Spleen (tissue), 11 donors: ENCODE measurements at regions not wholly inside any gene's neighbourhood (a gene's known extent, or its start where the extent isn't known, plus 50 kb on each side); places are given as distances from the start of the nearest gene placed in this dataset.

Source experiments
- DNase-seq: peaks from one replicate; pipeline ENCODE4 v3.0.0-alpha.2; 2020
- H3K27ac ChIP-seq, 8 donors: fragments of 200-600 bp; sonication (generic) in 7 of 8; 1 replicate in 4 of 8; 2 replicates in 4 of 8; pipeline versions ENCODE4 v1.5.0 to v1.8.0; 2016 to 2021; ENCODE audit warnings: inconsistent platforms in 4 of 8, mild to moderate bottlenecking in 4 of 8, moderate library complexity in 1 of 8
- H3K27me3 ChIP-seq, 7 donors: fragments of 200-600 bp; sonication (generic) in 6 of 7; replicated peaks in 1 of 7; 1 replicate in 4 of 7; 2 replicates in 3 of 7; pipeline versions ENCODE4 v1.5.0 to v1.8.0; 2016 to 2021; ENCODE audit warnings: inconsistent platforms in 3 of 7, mild to moderate bottlenecking in 1 of 7
- H3K36me3 ChIP-seq, 6 donors: fragments of 200-600 bp; sonication (generic) in 5 of 6; 1 replicate in 4 of 6; 2 replicates in 2 of 6; pipeline versions ENCODE4 v1.5.0 to v1.8.0; 2016 to 2021; ENCODE audit warnings: inconsistent platforms in 2 of 6
- H3K4me1 ChIP-seq, 6 donors: fragments of 200-600 bp; sonication (generic) in 5 of 6; 1 replicate in 3 of 6; 2 replicates in 3 of 6; pipeline versions ENCODE4 v1.5.0 to v1.8.0; 2016 to 2021; ENCODE audit warnings: inconsistent platforms in 3 of 6
- H3K4me3 ChIP-seq, 8 donors: fragments of 200-600 bp; sonication (generic) in 7 of 8; 1 replicate in 4 of 8; 2 replicates in 4 of 8; pipeline versions ENCODE4 v1.5.0 to v1.8.0; 2016 to 2021; ENCODE audit warnings: inconsistent platforms in 4 of 8, mild to moderate bottlenecking in 4 of 8, moderate library complexity in 2 of 8
- H3K9me3 ChIP-seq, 8 donors: fragments of 200-600 bp; sonication (generic) in 7 of 8; 1 replicate in 4 of 8; 2 replicates in 4 of 8; pipeline versions ENCODE4 v1.5.0 to v1.8.0; 2016 to 2021; ENCODE audit warnings: inconsistent platforms in 4 of 8
- POLR2A ChIP-seq, 3 donors: fragments of 450-650 bp; IDR thresholded peaks; one replicate each; pipeline ENCODE4 v1.5.1; 2017; ENCODE audit warnings: antibody characterized with exemption in 3 of 3, mild to moderate bottlenecking in 1 of 3
- POLR2AphosphoS5 ChIP-seq, 3 donors: sonication (generic); formaldehyde crosslinking; IDR thresholded peaks; one replicate each; pipeline ENCODE4 v1.5.1; 2017; ENCODE audit warnings: antibody characterized with exemption in 3 of 3
- WGBS, 5 donors: extraction: QIAGEN DNeasy Blood & Tissue Kit in 3 of 5; methylation state at CpG; one replicate each; pipeline versions ENCODE4 v1.1.5 to v1.1.7; 2013 to 2018; 5-methylcytosine and 5-hydroxymethylcytosine counted together
- intact Hi-C: fragments of 100-400 bp; cut with DNase I; formaldehyde crosslinking; loops from one replicate; pipeline ENCODE4 v1.15.0; 2023; ENCODE audit warnings: low total_unique reads
- TF ChIP-seq, protein P1 (sequence below), 11 experiments: fragments of 200-600 bp in 7 of 11; fragments of 450-650 bp in 4 of 11; sonication (generic) in 4 of 11; IDR thresholded peaks in 8 of 11; conservative IDR thresholded peaks in 3 of 11; 1 replicate in 7 of 11; 2 replicates in 4 of 11; pipeline versions ENCODE4 v1.4.0 to v1.8.0; 2016 to 2021; ENCODE audit warnings: antibody characterized with exemption in 11 of 11, inconsistent platforms in 4 of 11, mild to moderate bottlenecking in 1 of 11
- donor health status: healthy with polysubstance abuse.
- donor health status: DM: no; HTN: no; CAD: no; lungs with moderate emphysema.
- donor health status: DM: no; HTN: no; CAD: no.
- donor health status: Bipolar disorder and iron deficiency.
- donor health status: healthy.
- donor health status: DM: no; HTN: no; CAD: no.
- donor health status: DM: yes; HTN: yes; CAD: no.

DNA sequence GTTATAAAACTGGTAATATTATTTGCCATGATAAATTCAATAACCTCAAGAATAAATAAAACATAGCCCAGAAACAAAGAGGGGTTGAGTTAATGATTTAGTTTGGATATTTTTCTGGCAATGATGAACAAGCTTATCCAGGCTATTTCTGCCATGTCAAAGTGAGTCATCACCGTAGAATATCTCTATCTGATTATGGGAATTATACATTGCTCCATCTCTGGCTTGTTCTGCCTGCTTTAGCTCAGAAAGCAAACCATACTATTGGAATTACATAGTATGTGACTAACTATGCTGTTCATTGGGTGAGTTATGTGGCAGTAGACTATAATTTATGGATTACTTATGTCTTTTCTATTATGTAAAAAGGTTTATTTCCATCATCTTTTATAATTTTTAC lies 680.1 kb upstream of the AADAT start:
- 61 to 79% (median 63%) methylated on average over 1 of the region's 1 CpG for WGBS, 5 donors
- no peak overlapping the region for H3K4me3 ChIP-seq
- peaks cover 0 to 3% (median 0%) of the 10 kb centered on the region in 8 donors for H3K9me3 ChIP-seq
- H3K27me3 ChIP-seq = no peaks in the 10 kb centered on the region
- TF ChIP-seq POLR2A (IDR thresholded peaks at IDR 0.05) (no peak), POLR2AphosphoS5 (IDR thresholded peaks at IDR 0.05) (no peak)
- TF ChIP-seq, protein P1, sequence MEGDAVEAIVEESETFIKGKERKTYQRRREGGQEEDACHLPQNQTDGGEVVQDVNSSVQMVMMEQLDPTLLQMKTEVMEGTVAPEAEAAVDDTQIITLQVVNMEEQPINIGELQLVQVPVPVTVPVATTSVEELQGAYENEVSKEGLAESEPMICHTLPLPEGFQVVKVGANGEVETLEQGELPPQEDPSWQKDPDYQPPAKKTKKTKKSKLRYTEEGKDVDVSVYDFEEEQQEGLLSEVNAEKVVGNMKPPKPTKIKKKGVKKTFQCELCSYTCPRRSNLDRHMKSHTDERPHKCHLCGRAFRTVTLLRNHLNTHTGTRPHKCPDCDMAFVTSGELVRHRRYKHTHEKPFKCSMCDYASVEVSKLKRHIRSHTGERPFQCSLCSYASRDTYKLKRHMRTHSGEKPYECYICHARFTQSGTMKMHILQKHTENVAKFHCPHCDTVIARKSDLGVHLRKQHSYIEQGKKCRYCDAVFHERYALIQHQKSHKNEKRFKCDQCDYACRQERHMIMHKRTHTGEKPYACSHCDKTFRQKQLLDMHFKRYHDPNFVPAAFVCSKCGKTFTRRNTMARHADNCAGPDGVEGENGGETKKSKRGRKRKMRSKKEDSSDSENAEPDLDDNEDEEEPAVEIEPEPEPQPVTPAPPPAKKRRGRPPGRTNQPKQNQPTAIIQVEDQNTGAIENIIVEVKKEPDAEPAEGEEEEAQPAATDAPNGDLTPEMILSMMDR (IDR thresholded peaks at IDR 0.05 in 8 of 11, conservative IDR thresholded peaks at IDR 0.05 in 3 of 11) = no peak
- H3K36me3 ChIP-seq = no peaks in the 10 kb centered on the region
- no peak for DNase-seq
- H3K27ac ChIP-seq = no peak overlapping the region
- intact Hi-C loops = no loop called here
- no peaks in the 10 kb centered on the region for H3K4me1 ChIP-seq

DNA sequence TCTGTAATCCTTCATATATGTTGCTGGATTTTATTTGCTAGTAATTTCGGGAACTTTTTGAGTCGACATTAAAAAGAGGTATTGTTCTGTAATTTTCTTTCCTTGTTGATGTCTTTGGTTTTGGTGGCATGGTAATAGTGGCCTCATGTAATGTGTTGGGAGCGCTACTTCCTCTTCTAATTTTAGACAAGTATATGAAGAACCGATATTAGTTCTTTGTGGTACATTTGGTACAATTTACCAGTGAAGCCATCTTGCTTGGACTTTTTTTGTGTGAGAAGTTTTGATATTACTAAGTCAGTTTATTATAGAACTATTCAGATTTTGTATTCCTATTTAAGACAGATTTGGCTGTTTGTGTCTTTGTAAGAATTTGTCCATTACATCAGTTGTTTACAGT lies 669.2 kb upstream of the AADAT start:
- DNase-seq = no peak
- Histone ChIP-seq H3K27me3 (no peaks in the 10 kb centered on the region), H3K27ac (no peak overlapping the region), H3K36me3 (no peaks in the 10 kb centered on the region), H3K4me1 (no peaks in the 10 kb centered on the region), H3K4me3 (no peak overlapping the region), H3K9me3 (peaks cover 0 to 33% (median 26%) of the 10 kb centered on the region in 8 donors)
- TF ChIP-seq POLR2A (IDR thresholded peaks at IDR 0.05) (no peak), POLR2AphosphoS5 (IDR thresholded peaks at IDR 0.05) (no peak)
- TF ChIP-seq, protein P1 (IDR thresholded peaks at IDR 0.05 in 8 of 11, conservative IDR thresholded peaks at IDR 0.05 in 3 of 11) = no peak
- 80 to 90% (median 89%) methylated on average over 4 of the region's 4 CpGs for WGBS, 5 donors
- intact Hi-C loops = no loop called here

DNA sequence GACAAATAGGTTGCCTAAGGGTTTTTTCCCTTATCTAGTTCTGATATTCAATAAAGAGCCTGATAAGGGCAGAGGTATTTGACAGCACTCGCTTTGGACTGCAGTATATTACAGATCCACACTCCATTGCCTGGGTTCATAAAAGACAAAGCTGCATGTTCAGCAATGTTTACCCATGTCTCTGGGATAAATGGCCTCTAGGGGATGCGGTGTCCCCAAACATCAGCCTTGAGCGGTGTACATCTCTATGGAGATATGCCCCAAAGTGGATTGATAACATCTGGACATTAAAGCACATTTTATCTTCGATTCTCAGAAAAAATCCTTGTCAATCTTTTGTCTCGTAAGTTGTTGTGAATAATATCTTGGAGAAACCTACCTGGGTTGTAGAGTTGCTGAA lies 660.8 kb upstream of the AADAT start:
- no peak overlapping the region for H3K4me3 ChIP-seq

DNA sequence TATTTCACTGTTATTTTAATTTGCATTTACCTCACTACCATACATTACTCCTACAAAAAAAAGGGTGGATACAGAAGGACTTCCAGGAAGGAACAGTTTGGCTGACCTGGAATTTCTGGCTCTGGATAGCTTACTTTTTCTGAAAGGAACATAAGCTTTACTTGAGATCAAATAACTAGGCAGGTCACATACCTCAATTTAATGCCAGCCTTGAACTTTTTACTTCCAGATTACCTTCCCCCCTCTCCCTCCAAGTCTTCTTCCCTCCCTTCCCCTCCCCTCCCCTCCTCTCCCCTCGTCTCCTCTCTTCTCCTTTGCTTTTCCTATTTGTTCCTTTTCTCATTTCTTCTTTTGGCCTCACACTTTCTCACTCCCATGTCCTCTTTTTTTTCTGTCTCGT lies 659.2 kb upstream of the AADAT start:
- Histone ChIP-seq H3K4me1 (no peaks in the 10 kb centered on the region), H3K27ac (no peak overlapping the region), H3K36me3 (no peaks in the 10 kb centered on the region), H3K4me3 (no peak overlapping the region), H3K27me3 (no peaks in the 10 kb centered on the region), H3K9me3 (peaks cover 0 to 16% (median under 1%) of the 10 kb centered on the region in 8 donors)
- intact Hi-C loops = no loop called here
- DNase-seq = no peak
- TF ChIP-seq, protein P1 (IDR thresholded peaks at IDR 0.05 in 8 of 11, conservative IDR thresholded peaks at IDR 0.05 in 3 of 11) = no peak
- TF ChIP-seq POLR2A (IDR thresholded peaks at IDR 0.05) = no peak
- TF ChIP-seq POLR2AphosphoS5 (IDR thresholded peaks at IDR 0.05) = no peak
- WGBS, 5 donors = 50 to 75% (median 52%) methylated on average over 2 of the region's 2 CpGs

More for the DNA sequence above, 660.8 kb upstream of the AADAT start:
- intact Hi-C loops = no loop called here
- 67 to 86% (median 74%) methylated on average over 5 of the region's 5 CpGs for WGBS, 5 donors
- peaks cover 0 to 31% (median 15%) of the 10 kb centered on the region in 8 donors for H3K9me3 ChIP-seq
- no peaks in the 10 kb centered on the region for H3K36me3 ChIP-seq
- H3K27ac ChIP-seq = no peak overlapping the region
- no peaks in the 10 kb centered on the region for H3K4me1 ChIP-seq
- H3K27me3 ChIP-seq = no peaks in the 10 kb centered on the region
- TF ChIP-seq POLR2A (IDR thresholded peaks at IDR 0.05) = no peak
- no peak for TF ChIP-seq POLR2AphosphoS5 (IDR thresholded peaks at IDR 0.05)
- TF ChIP-seq, protein P1 (IDR thresholded peaks at IDR 0.05 in 8 of 11, conservative IDR thresholded peaks at IDR 0.05 in 3 of 11) = no peak
- no peak for DNase-seq
